SKM-1 treated with dmso at 0.1 percent for 144 hours (cell line): ENCODE measurements at regions not wholly inside any gene's neighbourhood (a gene's known extent, or its start where the extent isn't known, plus 50 kb on each side); places are given as distances from the start of the nearest gene placed in this dataset.
A peak's percentile ranks its signal among the peaks of the same experiment; 100 is the strongest.
"Not testable (repeated sequence)": the region's sequence is repeated elsewhere in the genome, so short reads cannot be mapped to it uniquely, and the experiment has no call there.

Experiments used
- DNase-seq: peaks from one replicate; lab custom pipeline; 2025; ENCODE audit not compliant: unreplicated experiment; lab: John Stamatoyannopoulos, UW

DNA sequence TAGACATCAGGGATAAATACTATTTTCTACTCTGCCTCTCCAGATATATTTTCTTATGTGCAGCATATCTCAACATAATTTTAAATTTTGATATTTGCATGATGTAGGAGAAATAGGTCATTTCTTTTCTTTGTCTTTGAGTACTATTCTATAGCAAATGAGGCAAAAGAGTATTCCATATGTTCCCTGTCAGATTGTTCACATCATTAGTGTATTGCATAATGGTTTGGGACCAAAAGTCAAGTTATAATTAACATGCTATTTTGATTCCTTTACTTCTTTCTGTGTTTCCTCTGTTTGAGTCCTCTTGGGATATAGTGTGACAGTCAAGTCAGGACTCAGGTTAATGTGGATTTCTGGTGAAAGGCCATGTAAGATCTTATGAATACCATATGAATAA is 864.6 kb upstream of the FBXO33 start:
- DNase-seq, result no peak

DNA sequence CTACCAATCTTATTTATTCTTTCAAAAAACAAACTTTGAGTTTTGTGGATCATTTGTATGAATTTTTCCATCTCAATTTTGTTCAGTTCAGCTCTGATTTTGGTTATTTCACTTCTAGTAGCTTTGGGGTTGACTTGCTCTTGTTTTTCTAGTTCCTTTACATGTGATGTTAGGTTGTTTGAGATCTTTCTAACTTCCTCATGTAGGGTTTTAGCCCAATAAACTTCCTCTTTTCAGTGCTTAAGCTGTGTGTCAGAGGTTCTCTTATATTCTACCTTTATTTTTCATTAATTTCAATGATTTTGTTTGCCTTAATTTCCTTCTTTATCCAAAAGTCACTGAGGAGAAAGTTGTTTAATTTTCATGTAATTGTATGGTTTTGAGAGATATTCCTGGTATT is 860.4 kb upstream of the FBXO33 start:
- DNase-seq, result peak; percentile 14

GRCh38 chr14:40282196-40282595 is 850.0 kb upstream of the FBXO33 start:
- no peak for DNase-seq

- no peak for DNase-seq
Measured at GRCh38 chr14:40280652-40281051, 848.4 kb upstream of the FBXO33 start.

DNA sequence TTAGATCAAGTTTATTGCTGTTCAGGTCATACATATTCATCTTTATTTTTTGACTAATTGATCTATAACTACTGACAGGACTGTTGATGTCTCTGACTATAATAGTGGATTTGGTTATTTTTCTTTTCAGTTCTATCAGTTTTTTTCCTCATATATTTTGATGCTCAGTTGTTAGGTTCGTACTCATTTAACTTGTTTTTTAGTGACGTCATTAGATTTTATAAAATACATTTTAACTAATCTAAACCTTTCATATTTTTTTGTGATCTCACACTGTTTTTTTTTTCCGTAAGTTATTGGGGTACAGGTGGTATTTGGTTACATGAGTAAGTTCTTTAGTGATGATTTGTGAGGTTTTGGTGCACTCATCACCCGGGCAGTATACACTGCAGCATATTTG is 841.2 kb upstream of the FBXO33 start:
- DNase-seq, result no peak

- no peak for DNase-seq
Measured at GRCh38 chr14:40271480-40271879, 839.2 kb upstream of the FBXO33 start.

- DNase-seq, result no peak
Measured at GRCh38 chr14:40269436-40269835, 837.2 kb upstream of the FBXO33 start.

DNA sequence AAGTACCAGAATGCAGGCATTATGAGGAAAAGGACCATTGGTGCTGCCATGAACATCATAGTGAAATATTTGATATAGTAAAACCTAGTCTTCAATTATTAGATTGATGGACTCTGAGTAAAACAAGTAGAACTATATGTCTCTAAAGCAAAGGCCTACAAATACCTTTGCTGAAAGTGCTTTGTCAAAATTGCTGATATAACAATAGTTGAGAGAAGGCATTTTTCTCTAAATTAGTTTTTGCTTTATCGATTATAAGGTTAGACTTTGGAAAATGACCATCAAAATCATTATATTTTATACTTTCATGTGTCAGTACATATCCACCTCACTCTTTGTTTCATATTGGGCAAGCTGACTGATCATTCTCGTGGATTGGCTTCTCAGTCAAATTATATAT is 836.0 kb upstream of the FBXO33 start:
- DNase-seq, result no peak

DNA sequence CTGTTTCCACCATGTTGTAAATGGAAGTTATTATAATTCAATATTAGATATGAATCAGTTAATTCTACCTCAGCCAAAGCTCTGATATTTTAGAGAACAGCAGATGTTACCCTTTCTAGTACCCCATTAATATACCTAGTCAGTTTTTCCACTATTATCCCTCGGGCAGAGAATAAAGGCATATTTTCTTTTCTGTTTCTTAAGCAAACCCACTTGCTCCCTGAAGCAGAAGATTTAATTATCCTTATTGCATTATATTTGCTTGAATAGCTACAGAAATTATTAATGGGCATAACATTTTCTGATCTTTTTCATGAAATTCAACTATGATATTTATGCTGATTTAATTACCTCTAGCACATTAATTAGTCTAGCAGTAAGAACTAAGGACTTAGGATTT is 832.9 kb upstream of the FBXO33 start:
- no peak for DNase-seq

- no peak for DNase-seq
Measured at GRCh38 chr14:40252817-40253447, 820.7 kb upstream of the FBXO33 start.

DNA sequence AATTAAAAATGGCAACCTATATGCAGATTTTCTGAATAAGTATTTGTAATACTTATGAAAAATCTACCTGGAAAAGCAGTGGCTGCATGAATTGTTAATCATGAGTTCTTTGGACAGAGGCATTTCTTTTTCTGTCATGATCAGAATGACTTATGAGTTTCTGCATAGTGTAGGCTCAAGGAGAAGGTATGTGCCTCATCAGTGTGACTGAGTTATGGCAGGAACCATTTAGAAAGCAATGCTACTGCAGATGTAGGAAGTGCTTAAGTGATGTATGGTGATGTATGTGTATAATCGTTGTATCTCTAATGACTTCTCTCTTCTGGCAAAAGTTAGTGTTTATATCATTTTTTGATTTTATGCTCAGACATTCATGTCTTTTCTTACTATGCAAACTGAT is 816.4 kb upstream of the FBXO33 start:
- DNase-seq, result no peak

DNA sequence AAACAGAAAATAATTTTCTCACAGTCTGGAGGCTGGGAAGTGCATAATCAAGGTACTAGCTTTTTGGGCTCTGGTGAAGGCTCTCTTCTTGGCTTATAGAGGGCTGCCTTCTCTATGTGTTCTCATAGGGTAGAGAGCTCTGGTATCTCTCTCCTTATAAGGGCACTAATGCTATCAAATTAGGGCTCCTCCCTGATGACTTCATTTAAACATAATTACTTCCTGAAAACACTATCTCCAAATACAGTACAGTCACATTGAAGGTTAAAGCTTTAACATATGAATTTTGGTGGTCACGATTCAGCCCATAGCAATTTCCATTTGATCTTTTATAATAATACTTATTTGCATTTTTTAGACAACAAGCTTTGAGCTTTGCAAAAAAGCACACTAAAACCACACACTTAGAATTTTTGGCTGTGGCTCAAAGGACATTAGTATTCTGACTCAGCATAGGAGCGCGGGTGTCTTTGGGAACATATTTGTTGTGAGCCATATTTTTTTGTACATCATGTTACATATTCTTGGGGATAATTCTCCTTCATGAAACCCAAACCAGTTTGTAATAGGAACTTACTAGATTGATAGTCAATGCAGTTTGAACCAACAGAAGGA is 808.1 kb upstream of the FBXO33 start:
- no peak for DNase-seq

DNA sequence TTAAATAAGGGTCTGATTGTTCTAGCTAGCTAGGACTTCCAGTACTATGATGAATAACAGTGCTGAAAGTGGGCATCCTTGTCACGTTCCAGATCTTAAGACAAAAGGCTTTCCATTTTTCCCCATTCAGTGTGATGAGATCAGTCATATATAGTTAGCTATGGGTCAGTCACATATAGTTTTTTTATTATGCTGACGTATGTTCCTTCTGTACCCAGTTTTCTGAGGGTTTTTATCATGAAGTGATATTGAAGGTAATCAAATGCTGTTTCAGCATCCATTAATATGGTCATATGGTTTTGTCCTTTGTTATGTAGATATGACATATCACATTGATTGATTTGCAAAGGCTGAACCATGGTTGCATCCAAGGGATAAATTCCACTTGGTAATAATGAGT is 800.1 kb upstream of the FBXO33 start:
- no peak for DNase-seq

GRCh38 chr14:40229676-40230075 is 797.4 kb upstream of the FBXO33 start:
- no peak for DNase-seq

GRCh38 chr14:40222996-40223395 is 790.8 kb upstream of the FBXO33 start:
- DNase-seq, result no peak

- no peak for DNase-seq
Measured at GRCh38 chr14:40221428-40221827, 789.2 kb upstream of the FBXO33 start.

GRCh38 chr14:40219032-40219431 is 786.8 kb upstream of the FBXO33 start:
- DNase-seq, result no peak

- peak; percentile 2 for DNase-seq
Measured at GRCh38 chr14:40218282-40218941, 786.2 kb upstream of the FBXO33 start.

- no peak for DNase-seq
Measured at GRCh38 chr14:40216976-40217375, 784.7 kb upstream of the FBXO33 start.

GRCh38 chr14:40216408-40216807 is 784.2 kb upstream of the FBXO33 start:
- DNase-seq, result not testable (repeated sequence)

DNA sequence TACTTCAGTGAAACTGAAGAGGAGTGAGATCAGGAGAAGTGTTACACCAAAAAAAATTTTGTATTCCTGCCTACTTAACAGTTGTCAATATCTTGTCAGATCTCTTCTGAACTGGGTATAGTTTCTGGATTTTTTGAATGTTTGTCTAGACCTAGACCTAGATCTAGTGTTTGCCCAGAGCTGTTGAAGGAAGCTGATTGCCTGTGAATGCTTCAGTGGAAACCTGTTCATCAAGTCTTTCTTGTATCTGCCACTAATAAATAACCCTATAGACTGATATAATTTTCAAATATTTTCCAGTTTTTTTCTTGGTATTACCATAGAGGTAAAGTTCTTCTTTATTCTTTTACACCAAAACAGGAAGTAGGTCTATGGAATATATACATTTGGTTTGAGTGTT is 781.5 kb upstream of the FBXO33 start:
- no peak for DNase-seq

DNA sequence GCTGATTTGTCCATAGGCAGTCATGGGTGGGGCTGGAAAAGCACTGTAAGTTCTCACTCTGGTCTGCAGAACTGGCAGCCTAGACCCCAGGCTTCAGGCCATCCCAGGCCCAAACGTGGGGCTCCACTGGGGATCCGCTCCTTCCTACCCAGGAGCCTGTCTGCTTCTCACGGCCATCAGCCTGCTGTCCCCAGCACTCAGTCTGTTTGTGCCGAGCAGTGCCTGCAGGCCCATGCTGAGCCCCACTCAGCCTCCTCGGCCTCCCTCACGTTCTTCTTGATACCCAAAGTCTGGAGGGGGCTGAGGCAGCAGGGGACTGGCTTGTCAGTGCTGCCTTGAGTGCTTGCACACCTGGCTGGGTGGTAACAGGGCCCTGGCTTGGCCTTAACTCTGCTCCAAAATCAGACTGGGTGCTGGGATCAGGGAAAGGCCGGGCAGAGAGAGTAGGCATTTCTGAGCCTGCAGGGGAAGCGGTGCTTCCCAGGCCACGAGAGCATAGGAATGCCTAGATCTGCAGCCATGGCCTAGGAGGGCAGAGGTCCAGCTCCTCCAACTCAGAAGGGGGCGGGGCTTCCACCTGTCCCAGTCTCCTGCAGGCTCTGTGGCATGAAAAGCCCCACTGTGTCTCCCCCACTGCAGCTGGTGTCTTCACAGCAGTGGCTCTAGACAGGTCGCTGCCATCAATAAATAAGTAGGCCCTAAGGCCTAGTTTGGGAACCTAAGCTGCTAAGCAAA is 772.4 kb upstream of the FBXO33 start:
- no peak for DNase-seq
